ENCODE measurements at regions not wholly inside any gene's neighbourhood (a gene's known extent, or its start where the extent isn't known, plus 50 kb on each side); places are given as distances from the start of the nearest gene placed in this dataset.
A peak's percentile ranks its signal among the peaks of the same experiment; 100 is the strongest.

DNA sequence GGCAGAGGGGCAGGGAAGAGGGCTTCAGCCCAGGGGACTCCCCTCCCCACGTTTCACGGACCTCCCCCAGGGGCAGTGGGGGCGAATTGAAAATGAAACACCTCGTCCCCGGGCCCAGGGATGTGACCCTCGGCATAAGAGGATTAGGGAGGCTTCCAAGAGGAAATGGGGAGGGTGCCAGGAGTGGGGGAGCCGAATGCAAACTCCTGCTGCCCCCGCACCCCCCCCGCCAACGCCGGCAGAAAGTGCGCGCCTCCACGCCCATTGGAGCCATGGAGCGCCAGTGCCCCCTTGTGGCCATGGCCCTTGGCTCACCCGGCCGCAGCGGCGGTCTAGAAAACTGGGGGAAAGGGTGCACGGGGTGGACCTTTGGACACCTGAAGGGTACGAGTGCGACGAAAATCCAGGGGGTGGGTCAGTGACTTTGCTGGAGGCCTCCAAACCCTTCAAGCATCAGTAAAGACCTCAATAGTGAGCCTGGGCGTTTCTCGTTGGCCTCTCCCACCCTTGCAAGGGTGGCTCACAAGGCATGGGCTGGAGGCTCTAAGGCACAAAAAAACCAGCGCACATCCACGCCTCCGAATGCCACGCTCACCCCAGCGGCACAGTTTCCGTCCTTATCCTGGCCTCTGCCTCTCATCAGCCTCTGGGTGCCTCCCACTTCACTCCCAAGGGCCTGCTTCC is 120.8 kb upstream of the PJA1 start:
- Histone ChIP-seq H2AFZ (ENCODE audit: low read length) (no peak overlapping the region), H4K91ac (ENCODE audit: insufficient read length, low read depth, low read length) (no peak overlapping the region), H4K5ac (ENCODE audit: insufficient read length, low read depth, low read length) (no peak overlapping the region), H3K23me2 (ENCODE audit: insufficient read length, low read depth, low read length, poor library complexity, severe bottlenecking) (no peaks in the 10 kb centered on the region), H4K8ac (replicated peaks; ENCODE audit: insufficient read length, low read depth, low read length) (no peak overlapping the region), H3K9ac (ENCODE audit: extremely low read depth, insufficient read length, low read length) (no peak overlapping the region), H2BK12ac (ENCODE audit: insufficient read length, low read depth, low read length) (no peak overlapping the region), H2BK20ac (ENCODE audit: low read depth, low read length, poor library complexity, severe bottlenecking) (no peak overlapping the region), H3K14ac (ENCODE audit: insufficient read depth, low read length) (no peak overlapping the region), H3K18ac (ENCODE audit: insufficient read length, low read depth, low read length) (no peak overlapping the region), H2BK5ac (ENCODE audit: insufficient read length, low read length) (no peak overlapping the region), H3K9me3 (ENCODE audit: control insufficient read depth, low read depth, low read length) (peaks cover 6% of the 10 kb centered on the region), H3T11ph (ENCODE audit: low read length) (no peak overlapping the region), H3K79me2 (ENCODE audit: insufficient read depth, low read length) (no peaks in the 10 kb centered on the region), H3K79me1 (ENCODE audit: insufficient read depth, low read depth, low read length, poor library complexity, severe bottlenecking) (no peaks in the 10 kb centered on the region), H3K27me3 (ENCODE audit: insufficient read depth, low read length) (peaks cover 26% of the 10 kb centered on the region), H3K56ac (ENCODE audit: insufficient read length, low read depth, low read length) (no peak overlapping the region), H3K4me2 (ENCODE audit: insufficient read depth, insufficient read length, low read length) (peak overlapping the region; percentile 46), H2AK5ac (ENCODE audit: insufficient read length, low read length) (no peak overlapping the region), H2BK120ac (ENCODE audit: low read depth, low read length, poor library complexity, severe bottlenecking) (no peak overlapping the region), H2BK15ac (ENCODE audit: low read depth, low read length) (no peak overlapping the region), H3K4ac (ENCODE audit: low read depth, low read length) (no peak overlapping the region), H3K23ac (ENCODE audit: insufficient read length, low read depth, low read length) (no peak overlapping the region), H3K27ac (ENCODE audit: insufficient read length, low read depth, low read length) (no peak overlapping the region), H4K20me1 (ENCODE audit: control insufficient read depth, insufficient read depth, insufficient read length) (no peaks in the 10 kb centered on the region), H3K4me1 (ENCODE audit: insufficient read depth, low read length) (no peaks in the 10 kb centered on the region)
- H3K27me3 Mint-ChIP-seq (ENCODE audit: low read depth) = peaks cover 94% of the 10 kb centered on the region
- peaks cover 6 to 27% of the 10 kb centered on the region in 2 experiments for H3K4me1 Mint-ChIP-seq
- WGBS (ENCODE audit: extremely low coverage, insufficient read length, low lambda C conversion rate) = no CpG with 5 or more reads among the region's 31 CpGs
- peaks cover 0 to 5% (median 0%) of the 10 kb centered on the region in 3 experiments; a peak in 2 of 7 replicates for H3K36me3 Mint-ChIP-seq (ENCODE audit: insufficient read depth in 1 of 3, low read depth in 3 of 3)
- peak overlapping the region; percentile 41 to 75 for H3K4me3 Mint-ChIP-seq
- H3K27ac Mint-ChIP-seq = no peak overlapping the region
- TF ChIP-seq, protein P1, sequence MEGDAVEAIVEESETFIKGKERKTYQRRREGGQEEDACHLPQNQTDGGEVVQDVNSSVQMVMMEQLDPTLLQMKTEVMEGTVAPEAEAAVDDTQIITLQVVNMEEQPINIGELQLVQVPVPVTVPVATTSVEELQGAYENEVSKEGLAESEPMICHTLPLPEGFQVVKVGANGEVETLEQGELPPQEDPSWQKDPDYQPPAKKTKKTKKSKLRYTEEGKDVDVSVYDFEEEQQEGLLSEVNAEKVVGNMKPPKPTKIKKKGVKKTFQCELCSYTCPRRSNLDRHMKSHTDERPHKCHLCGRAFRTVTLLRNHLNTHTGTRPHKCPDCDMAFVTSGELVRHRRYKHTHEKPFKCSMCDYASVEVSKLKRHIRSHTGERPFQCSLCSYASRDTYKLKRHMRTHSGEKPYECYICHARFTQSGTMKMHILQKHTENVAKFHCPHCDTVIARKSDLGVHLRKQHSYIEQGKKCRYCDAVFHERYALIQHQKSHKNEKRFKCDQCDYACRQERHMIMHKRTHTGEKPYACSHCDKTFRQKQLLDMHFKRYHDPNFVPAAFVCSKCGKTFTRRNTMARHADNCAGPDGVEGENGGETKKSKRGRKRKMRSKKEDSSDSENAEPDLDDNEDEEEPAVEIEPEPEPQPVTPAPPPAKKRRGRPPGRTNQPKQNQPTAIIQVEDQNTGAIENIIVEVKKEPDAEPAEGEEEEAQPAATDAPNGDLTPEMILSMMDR (conservative IDR thresholded peaks at IDR 0.05) = peak; percentile 78
- H3K9me3 Mint-ChIP-seq = peaks cover 81 to 84% of the 10 kb centered on the region in 2 experiments
- DNase-seq = no peak
